GM12891 (cell line): ENCODE measurements at regions not wholly inside any gene's neighbourhood (a gene's known extent, or its start where the extent isn't known, plus 50 kb on each side); places are given as distances from the start of the nearest gene placed in this dataset.

Experiments used
- POLR2A ChIP-seq: IDR thresholded peaks from 2 replicates; pipeline ENCODE4 v1.6.1; 2011; ENCODE audit warnings: low read depth, low read length, control low read depth
- POLR2AphosphoS5 ChIP-seq: IDR thresholded peaks from 2 replicates; pipeline ENCODE4 v1.6.1; 2011; ENCODE audit warnings: low read depth, low read length, control low read depth
- TAF1 ChIP-seq: IDR thresholded peaks from 2 replicates; pipeline ENCODE4 v1.6.1; 2011; ENCODE audit warnings: low read depth, low read length, control low read depth

GRCh38 chr14:44663136-44663535 lies 156.1 kb upstream of the FSCB start:
- TF ChIP-seq POLR2AphosphoS5 (no peak), POLR2A (no peak), TAF1 (no peak)
